COLO829 (cell line): ENCODE measurements at regions not wholly inside any gene's neighbourhood (a gene's known extent, or its start where the extent isn't known, plus 50 kb on each side); places are given as distances from the start of the nearest gene placed in this dataset.
A peak's percentile ranks its signal among the peaks of the same experiment; 100 is the strongest.
"Not testable (repeated sequence)": the region's sequence is repeated elsewhere in the genome, so short reads cannot be mapped to it uniquely, and the experiment has no call there.

Source experiments
- DNase-seq: peaks from one replicate; pipeline ENCODE4 v3.0.0; 2012; ENCODE audit warnings: low spot score

DNA sequence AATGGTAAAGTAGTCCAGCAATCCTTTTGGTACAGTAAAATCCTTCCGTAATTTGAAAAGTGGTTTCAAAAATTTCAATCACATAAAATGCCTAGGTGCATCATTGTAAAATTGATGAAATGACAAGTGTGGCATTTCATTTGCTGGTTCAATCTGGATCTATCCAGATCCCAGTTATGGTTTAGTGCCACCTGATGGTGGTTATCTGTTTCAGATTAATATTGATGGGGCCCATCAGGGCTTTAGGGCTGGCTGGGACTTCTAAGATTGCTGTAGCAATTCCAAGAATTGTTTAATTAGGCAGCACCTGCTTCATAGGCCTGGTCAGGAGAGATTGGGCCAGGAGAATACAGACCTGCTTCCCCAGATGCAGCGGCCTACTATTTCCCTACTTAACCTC lies 55.5 kb upstream of the PIK3C3 start:
- no peak for DNase-seq

DNA sequence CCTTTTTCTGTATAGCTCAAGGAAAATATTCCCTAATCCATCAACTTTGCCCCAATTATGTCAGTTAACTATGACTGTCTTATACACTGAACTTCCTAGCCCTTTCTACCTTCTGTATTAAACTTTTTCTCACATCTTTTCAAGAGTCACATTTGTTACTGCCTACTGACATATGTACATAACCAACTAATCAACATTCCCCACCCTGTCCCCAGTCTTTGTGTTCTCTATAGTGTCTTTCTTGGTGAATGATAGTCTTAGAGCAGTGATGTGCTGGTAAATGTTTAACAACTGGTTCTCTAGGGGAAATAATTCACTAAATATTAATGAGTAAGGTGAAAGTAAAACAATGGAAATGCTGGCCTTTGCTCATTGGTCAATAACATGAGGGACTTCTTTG lies 61.6 kb upstream of the PIK3C3 start:
- DNase-seq = no peak

DNA sequence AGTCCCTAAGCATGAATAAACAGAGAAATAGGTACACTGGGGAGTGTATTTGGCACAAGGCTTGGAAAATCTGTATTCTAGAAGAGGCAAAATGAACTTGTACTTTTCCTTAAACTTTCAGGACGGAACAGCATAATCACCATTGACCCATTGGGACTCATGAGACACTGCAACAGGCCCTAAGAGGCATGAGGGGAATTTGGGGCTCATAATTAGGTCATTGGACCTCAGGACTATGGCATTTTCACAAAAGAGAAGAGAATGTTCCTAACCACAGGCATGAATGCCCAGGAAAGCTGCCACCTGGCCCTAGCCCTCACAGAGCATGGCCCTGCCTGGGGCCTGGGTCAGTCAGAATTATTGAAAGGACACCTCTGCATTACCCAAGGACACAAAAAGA lies 67.9 kb upstream of the PIK3C3 start:
- DNase-seq = no peak

DNA sequence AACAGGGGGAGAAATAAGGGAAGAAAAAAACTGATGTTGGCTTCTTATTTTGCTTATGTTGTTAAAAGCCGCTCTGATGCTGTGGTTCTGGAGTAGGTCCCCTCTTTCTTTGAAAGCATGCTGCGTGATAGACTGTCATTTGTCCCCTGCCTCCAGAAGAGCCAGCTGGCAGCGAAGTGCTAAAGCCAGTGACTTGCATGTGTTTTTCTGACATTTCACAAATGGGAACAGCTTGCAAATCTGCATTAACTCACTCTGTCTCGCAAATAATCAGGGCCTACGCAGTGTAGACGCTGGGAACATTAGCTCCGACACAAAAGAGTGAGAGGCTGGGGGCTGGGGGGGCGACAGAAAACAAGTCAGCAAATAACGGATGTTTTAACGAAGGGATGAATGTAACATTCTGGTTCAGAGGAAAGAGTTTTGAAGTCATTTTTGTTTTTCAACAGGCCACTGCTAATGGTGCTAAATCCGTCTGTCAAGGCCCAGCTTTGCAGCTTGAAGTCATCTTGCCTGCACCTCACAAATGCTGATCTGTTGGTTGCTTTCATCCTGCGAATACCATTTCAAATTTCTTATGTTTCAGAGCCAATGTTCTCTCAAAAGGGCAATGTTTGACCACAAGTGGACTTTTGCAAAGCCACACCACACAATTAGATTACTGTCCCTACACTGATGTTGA lies 68.8 kb upstream of the PIK3C3 start:
- no peak for DNase-seq

DNA sequence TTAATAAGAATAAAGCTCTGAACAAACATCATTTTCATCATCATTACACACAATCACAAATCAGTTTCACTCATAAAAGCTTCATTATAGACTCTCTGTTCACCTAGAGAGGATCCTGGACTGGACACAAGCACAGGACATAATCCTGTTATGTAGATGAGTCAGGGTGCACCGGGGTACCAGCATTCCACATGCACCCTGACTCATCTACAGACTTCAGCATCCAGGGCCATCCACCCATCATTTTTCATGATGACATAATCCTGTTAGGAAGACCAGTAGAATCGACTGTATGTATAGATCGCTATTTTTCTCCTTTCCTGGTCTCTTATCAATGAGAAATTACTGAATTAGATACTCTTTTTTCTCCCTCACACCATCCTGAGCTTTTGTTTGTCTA lies 73.7 kb upstream of the PIK3C3 start:
- no peak for DNase-seq

DNA sequence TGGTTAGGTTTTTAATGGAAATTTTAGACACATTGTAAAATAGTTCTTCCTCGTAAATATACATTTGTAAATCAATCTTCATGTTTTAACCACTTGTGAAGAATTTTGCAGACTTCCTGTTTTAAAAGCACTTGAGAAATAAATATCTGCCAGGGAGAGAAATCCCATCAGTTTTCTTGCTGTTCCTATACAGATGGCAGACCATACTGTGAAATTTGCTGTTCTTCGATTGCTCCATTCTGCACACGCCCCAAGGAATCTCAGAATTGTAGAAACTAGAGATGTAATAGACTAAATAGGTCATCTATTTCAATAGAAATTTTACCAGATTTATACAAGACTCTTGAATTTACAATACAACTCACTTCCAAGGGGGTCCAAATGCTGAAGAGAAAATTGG lies 75.8 kb upstream of the PIK3C3 start:
- no peak for DNase-seq

DNA sequence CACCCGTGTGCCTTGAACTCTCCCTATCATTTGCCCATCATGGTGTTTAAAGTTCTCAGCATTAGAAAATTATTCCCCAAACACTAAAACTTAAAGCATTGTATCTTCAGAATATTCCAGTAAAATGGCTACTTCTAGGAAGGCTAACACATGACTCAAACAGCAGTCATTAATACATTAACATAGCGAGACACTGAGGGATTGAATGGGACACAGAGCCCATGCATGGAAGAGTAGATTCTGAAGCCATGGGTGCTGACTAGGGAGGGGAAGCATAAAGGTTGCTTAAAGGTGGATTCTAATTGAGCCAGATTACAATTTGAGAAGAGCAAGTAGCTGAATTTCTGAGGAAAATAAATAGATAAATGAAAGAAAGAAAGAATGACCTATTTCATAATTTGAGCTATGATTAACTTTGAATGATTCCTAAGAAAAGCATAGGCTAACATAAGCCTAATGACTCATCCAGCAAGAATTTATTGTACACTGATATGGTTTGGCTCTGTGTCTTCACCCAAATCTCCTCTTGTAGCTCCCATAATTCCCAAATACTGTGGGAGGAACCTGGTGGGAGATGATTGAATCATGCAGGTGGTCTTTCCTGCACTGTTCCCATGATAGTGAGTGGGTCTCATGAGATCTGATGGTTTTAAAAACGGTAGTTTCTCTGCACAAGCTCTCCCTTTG lies 79.8 kb upstream of the PIK3C3 start:
- peak; percentile 40 for DNase-seq

DNA sequence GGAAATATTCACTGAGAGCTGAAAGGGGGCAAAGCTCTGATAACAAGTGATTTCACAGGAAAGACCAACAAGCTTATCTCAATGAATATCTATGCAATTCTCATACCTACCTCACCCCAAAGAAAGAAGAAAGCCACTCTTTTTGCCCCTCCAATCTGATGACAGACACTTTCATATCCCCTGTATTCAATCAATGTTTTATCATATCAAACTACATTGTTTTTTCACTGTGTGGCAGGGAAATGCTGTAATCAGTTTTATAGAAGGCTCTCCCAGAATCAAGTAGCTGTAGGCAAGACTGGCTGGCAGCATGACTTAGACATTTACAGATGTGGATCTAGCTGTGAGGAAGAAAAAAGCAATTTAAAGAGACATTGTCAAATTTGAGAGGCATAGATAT lies 81.3 kb upstream of the PIK3C3 start:
- DNase-seq = no peak

DNA sequence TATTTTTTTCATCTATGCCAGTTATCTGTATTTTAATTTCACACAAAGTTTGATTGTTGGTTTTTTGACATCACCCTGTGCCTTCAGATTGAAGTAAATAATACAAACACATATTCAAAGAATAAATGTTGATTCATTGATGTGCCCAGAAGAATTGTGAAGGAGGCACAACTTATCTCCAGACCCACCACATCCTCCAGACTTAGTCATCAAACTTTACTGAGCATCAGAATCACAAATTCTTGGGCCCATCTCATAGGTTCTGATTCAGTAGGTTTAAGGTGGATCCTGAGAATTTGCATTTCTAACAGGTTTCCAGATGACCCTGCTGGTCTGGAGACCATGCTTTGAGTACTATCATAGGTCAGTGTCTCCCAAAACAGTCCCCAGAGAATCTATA lies 82.8 kb upstream of the PIK3C3 start:
- DNase-seq = no peak

DNA sequence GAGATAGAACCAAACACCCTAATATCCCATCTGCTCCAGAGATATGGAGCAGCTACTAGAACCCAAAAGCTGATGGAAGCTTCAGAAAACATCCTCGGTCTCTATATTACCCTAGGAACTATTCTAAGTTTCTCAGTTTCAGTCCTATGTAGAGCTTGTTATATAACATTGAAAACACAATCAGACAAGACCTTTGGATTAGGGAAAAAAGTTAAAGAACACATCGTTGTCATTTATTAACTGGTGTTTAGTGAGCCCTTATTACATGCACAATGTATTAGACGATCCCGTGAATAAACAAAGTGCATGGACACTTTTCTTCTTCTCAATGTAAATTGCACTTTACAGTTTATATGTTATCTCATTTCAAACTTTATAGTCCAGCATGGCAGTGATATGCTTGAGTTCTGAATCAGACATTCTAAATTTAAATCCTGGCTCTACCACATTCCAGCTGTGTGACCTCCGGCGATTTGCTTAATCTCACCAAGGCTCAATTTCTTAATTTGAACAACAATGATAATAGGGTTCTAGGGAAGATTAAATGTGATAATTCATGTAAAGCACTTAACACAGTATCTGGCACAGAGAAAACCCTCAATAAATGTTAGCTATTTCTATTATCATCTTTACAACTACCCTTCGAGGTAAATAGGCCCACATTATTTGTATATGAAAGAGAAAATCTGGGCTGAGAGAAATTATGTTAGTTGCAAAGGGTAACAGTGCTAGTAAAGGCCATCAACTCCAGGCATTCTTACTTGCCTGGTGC lies 83.6 kb upstream of the PIK3C3 start:
- no peak for DNase-seq

DNA sequence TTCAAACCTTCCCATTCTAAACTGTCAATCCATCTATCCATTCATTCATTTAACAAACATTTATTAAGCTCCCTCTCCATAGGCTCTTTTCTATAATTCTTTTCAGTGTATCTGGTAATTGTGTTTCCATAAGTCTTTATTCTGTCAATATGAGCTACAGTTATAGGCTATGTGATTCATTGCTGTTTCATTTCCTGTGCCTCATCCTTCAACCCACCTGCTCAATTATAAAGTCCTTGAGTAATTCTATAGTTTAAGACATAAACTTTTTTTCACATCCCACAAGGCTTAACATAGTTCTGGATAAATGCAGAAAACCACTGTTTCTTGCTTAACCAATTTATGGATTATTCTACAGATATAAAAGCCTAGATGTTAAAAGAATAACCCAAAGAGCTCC lies 84.2 kb upstream of the PIK3C3 start:
- DNase-seq = no peak

DNA sequence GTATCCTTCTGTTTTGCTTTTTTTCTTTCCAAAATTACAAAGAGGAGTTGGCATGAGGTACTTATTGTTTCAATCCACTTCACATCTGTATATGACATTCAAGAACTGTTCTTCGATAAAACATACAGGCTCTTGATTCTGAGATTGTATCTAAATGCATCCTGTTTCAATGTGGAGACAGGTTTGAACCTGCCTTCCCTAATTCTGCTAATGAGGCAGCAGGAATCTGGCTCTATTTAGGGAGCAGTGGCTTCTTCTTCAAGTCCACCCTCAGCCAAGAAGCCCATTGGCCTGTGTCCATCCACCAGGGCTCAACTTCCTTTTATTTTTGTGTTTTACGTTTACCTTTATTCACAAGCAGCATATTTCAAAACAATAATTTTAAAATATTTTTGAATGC lies 84.8 kb upstream of the PIK3C3 start:
- no peak for DNase-seq

DNA sequence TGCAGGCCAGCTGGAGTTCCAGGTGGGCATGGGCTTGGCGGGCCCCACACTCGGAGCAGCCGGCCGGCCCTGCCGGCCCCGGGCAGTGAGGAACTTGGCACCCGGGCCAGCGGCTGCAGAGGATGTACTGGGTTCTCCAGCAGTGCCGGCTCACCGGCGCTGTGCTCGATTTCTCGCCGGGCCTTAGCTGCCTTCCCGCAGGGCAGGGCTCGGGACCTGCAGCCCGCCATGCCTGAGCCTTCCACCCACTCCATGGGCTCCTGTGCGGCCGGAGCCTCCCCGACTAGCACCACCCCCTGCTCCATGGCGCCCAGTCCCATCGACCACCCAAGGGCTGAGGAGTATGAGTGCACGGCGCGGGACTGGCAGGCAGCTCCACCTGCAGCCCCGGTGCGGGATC lies 89.2 kb upstream of the PIK3C3 start:
- not testable (repeated sequence) for DNase-seq

DNA sequence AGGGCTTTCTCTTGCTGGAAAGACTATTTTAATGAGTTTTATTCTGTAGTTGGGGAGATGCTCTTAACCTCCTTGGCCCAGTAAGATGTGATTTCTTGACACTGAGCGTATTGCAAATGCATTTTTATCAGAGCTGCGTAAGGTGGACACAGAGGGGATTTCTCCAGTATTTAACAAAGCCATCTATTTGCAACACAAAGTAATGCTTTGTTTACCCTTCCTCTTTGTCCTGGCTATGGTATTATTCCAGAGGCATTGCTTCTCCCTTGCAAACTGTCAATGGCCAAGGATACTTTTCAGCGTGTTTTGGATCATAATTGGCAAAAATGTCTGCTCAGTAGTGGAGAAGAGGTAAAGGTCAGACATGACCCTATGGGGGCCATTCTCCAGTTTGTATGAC lies 90.8 kb upstream of the PIK3C3 start:
- no peak for DNase-seq

DNA sequence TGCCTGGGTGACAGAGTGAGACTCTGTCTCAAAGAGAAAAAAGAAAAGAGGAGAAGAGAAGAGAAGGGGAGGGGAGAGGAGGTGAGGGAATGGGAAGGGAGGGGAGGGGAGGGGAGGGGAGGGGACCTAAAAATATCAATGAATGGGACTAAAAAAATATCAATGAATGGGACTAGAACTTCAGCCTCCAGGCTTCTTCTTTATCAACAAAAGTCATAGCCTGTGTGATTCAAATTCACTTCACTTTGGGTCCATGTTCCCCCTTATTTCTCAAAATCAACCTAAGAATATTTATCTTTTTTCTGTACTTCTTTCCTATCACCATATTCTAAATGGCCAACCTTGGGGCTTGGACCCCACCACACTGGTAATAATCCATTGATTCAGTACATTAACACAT lies 92.1 kb upstream of the PIK3C3 start:
- no peak for DNase-seq

DNA sequence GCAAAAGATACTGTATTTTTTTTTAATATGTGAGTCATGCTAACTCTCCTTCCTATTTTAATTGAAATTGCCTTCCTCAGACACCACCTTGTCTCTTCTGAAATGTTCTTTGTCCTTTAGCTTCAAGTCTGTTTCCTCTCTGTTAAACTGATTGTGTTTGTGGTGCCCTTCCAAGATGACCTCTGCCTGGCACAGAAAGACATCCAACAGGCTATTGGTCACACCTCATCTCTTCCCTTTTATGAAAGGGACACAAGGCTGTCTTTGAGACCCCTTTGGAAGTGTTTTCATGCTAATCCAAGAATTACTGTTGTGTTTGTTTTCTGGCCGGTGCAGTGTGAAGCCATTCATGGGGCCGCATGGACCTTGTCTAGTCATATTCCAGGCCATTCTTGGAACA lies 94.0 kb upstream of the PIK3C3 start:
- peak; percentile 61 for DNase-seq

DNA sequence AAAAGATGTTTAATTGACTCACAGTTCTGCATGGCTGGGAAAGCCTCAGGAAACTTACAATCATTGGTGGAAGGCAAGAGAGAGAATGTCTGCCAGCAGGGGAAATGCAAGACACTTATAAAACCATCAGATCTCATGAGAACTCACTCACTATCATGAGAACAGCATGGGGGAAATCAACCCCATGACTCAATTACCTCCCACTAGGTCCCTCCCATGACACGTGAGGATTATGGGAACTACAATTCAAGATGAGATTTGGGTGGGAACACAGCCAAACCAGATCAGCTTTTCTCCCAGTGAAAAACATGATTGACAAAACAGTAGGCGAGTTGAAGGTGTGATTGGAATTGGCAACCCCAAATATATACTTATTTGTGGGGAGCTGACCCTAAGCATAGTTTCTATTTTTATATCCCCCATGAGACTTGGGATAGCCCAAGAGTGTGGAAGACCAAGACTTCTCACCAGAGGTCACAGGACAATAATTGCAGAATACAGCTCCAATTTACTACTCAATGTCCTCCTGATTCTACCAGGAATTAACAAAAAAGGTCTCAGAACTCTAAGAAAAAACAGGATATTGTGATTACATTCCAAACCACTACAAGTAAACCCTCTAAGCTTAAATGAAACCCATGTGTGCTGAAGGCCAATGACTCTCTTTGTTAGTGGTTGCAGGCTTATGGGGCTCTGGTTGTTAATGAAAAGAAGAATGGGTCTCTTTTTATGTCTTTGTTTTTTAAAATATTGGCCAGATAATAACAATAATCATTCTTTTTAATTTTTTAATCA lies 96.1 kb upstream of the PIK3C3 start:
- peak; percentile 33 for DNase-seq

DNA sequence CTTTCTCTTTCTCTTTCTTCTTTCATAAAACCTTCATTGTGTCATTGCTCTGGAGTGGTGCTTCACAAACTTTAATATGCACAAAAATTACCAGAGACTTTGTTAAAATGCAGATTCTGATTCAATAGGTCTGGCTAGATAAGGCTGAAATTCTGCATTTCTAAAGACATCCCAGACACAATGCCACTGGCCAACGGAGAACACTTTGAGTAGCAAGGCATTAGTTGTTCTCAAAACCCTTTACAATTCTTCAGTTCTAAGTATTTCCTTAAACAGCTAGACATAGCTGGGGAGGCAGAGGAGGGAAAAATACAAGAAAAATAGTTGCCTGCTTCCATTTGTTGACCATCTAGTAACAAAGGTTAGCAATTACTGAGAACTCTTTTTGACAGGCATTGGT lies 101.8 kb upstream of the PIK3C3 start:
- no peak for DNase-seq

DNA sequence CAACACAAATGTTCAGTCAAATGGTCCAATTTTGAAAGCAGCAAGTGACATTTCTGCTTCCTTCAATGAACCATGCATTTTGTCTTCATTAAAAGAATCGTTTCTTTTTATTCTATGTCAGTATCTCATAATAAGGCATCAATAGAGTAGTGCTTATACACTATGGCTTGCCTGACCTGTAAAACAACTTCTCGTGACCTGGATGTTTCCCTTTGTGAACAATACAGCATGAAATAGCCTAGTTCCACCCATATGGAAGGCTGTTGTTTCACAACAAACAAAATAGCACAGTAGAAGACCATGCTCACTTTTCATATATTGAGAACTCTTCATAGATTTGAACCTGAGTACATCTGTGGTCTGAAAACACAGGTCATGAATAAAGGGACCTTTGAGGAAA lies 104.3 kb upstream of the PIK3C3 start:
- DNase-seq = no peak

DNA sequence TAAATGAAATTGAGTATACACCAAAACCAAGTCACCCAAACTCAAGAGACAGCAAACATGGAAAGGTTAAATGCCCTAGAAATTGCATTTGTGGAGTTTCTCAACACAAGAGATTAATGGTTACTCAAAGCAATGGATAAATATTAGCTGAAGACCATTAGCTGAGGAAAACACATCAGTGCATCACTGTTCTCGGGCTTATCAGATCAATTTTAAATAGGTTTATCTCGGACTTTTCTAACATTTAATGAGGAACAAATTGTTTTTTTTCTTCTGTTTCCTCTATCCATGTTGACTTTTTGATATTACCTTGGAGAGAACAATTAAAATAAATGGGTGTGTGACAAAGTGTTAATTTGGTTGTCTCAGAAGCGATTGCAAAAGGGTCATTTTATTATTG lies 105.4 kb upstream of the PIK3C3 start:
- no peak for DNase-seq

DNA sequence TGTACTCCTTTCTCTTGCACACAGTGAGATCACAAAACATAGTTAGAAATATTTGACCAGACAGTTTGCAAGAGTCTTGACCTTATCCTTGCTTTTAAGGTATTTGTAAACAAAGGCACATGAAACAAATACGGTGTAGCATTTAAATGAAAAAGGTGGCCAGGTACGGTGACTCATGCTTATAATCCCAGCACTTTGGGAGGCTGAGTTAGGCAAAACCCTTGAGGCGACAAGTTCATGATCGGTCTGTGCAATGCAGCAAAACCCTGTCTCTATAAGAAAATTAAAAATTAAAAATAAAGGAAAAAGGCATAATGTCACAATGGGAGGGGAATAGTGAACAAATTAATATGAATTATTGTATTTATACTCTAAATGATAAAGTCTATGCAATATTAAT lies 109.5 kb upstream of the PIK3C3 start:
- DNase-seq = no peak

DNA sequence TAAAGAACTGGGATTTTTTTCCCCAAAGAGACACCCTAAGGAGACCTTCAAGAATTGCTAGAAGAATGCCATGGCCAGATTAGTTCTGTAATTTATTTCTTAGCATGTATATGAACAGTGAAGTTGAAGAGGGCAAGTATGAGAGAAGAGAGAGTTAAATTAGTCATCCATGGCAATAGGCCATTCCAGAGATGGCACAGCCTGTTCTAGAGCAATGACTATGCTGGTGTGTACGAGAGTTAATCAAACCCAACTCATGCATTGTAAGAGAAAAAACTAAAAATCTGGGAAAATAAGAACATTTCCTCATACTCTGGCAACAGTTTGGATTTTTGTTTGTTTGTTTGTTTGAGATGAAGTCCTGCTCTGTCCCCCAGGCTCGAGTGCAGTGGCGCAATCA lies 112.1 kb upstream of the PIK3C3 start:
- DNase-seq = no peak
